MM.1S (cell line): ENCODE measurements at regions not wholly inside any gene's neighbourhood (a gene's known extent, or its start where the extent isn't known, plus 50 kb on each side); places are given as distances from the start of the nearest gene placed in this dataset.
"Not testable (repeated sequence)": the region's sequence is repeated elsewhere in the genome, so short reads cannot be mapped to it uniquely, and the experiment has no call there.

Experiments
- DNase-seq: peaks from one replicate; pipeline ENCODE4 v3.0.0-alpha.2; 2015
- H2AFZ ChIP-seq: fragments of 300-600 bp; sonication (generic); 2 replicates; pipeline ENCODE4 v1.6.0; 2016; ENCODE audit warnings: antibody characterized with exemption, low read length
- H3F3A ChIP-seq: fragments of 300-600 bp; sonication (generic); 2 replicates; pipeline ENCODE4 v1.6.1; 2016; ENCODE audit warnings: mild to moderate bottlenecking, antibody characterized with exemption, low read length, moderate library complexity, mixed read lengths; ENCODE audit not compliant: insufficient read depth
- H3K27ac ChIP-seq: fragments of 300-600 bp; sonication (generic); 2 replicates; pipeline ENCODE4 v1.5.1; 2016; ENCODE audit warnings: mild to moderate bottlenecking, low read length
- H3K27me3 ChIP-seq: fragments of 300-600 bp; sonication (generic); replicated peaks from 2 replicates; pipeline ENCODE4 v1.6.0; 2016; ENCODE audit warnings: low read length; ENCODE audit not compliant: insufficient read depth
- H3K36me3 ChIP-seq: fragments of 300-600 bp; sonication (generic); replicated peaks from 2 replicates; pipeline ENCODE4 v1.6.1; 2016; ENCODE audit warnings: mild to moderate bottlenecking, low read length, mixed read lengths; ENCODE audit not compliant: insufficient read depth
- H3K4me1 ChIP-seq: fragments of 300-600 bp; sonication (generic); 2 replicates; pipeline ENCODE4 v1.6.1; 2016; ENCODE audit warnings: low read length, mixed read lengths
- H3K4me2 ChIP-seq: fragments of 300-600 bp; sonication (generic); 2 replicates; pipeline ENCODE4 v1.6.0; 2016; ENCODE audit warnings: low read depth, low read length
- H3K4me3 ChIP-seq: fragments of 300-600 bp; sonication (generic); 2 replicates; pipeline ENCODE4 v1.5.1; 2016; ENCODE audit warnings: low read length, mixed read lengths
- H3K79me2 ChIP-seq: fragments of 300-600 bp; sonication (generic); 2 replicates; pipeline ENCODE4 v1.6.1; 2016; ENCODE audit warnings: mixed run types, low read length, mixed read lengths
- H3K9ac ChIP-seq: fragments of 300-600 bp; sonication (generic); 2 replicates; pipeline ENCODE4 v1.6.1; 2016; ENCODE audit warnings: low read length, mixed read lengths
- H3K9me2 ChIP-seq: fragments of 300-600 bp; sonication (generic); replicated peaks from 2 replicates; pipeline ENCODE4 v1.6.1; 2016; ENCODE audit warnings: mild to moderate bottlenecking, low read length, mixed read lengths; ENCODE audit not compliant: insufficient read depth
- H3K9me3 ChIP-seq: fragments of 300-600 bp; sonication (generic); replicated peaks from 2 replicates; pipeline ENCODE4 v1.6.1; 2016; ENCODE audit warnings: mild to moderate bottlenecking, low read length, mixed read lengths; ENCODE audit not compliant: insufficient read depth
- H4K20me1 ChIP-seq: fragments of 300-600 bp; sonication (generic); 2 replicates; pipeline ENCODE4 v1.6.1; 2016; ENCODE audit warnings: mild to moderate bottlenecking, low read length, moderate library complexity, mixed read lengths; ENCODE audit not compliant: insufficient read depth
- CTCF ChIP-seq: fragments of 300-600 bp; sonication (generic); IDR thresholded peaks from 2 replicates; pipeline ENCODE4 v1.5.1; 2016; ENCODE audit warnings: antibody characterized with exemption, low read length, mixed read lengths
- EZH2 ChIP-seq: fragments of 300-600 bp; sonication (generic); optimal IDR thresholded peaks from 2 replicates; pipeline ENCODE3; 2017; ENCODE audit warnings: low read depth, mild to moderate bottlenecking, antibody characterized with exemption, low read length, mixed read lengths
- EZH2phosphoT487 ChIP-seq: fragments of 300-600 bp; sonication (generic); IDR thresholded peaks from 2 replicates; pipeline ENCODE4 v1.6.1; 2018; ENCODE audit warnings: antibody characterized with exemption, low read length

DNA sequence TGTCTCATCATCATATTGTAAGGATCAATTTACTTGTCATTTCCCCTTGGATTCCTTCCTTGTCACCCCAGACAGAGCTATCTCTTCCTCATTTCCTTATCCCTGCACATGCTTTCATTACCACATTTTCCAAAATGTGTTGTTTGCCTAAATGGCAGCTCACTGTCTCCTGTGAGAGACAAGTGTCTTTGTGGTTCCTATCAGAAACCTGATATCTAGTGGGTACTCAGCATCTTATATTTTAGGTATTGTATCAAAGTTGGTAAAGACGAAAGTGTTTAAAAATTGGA is 896.0 kb upstream of the PIK3C3 start:
- DNase-seq: no peak
- Histone ChIP-seq H3K79me2 (no peaks in the 10 kb centered on the region), H3K4me2 (no peak overlapping the region), H3K4me3 (no peak overlapping the region), H2AFZ (no peak overlapping the region), H3K27me3 (no peaks in the 10 kb centered on the region), H3K9ac (no peak overlapping the region), H3K36me3 (no peaks in the 10 kb centered on the region), H3K27ac (no peak overlapping the region), H3K9me3 (no peaks in the 10 kb centered on the region), H3F3A (no peaks in the 10 kb centered on the region), H3K4me1 (no peaks in the 10 kb centered on the region), H3K9me2 (no peaks in the 10 kb centered on the region), H4K20me1 (no peaks in the 10 kb centered on the region)
- TF ChIP-seq EZH2 (no peak), CTCF (no peak)

DNA sequence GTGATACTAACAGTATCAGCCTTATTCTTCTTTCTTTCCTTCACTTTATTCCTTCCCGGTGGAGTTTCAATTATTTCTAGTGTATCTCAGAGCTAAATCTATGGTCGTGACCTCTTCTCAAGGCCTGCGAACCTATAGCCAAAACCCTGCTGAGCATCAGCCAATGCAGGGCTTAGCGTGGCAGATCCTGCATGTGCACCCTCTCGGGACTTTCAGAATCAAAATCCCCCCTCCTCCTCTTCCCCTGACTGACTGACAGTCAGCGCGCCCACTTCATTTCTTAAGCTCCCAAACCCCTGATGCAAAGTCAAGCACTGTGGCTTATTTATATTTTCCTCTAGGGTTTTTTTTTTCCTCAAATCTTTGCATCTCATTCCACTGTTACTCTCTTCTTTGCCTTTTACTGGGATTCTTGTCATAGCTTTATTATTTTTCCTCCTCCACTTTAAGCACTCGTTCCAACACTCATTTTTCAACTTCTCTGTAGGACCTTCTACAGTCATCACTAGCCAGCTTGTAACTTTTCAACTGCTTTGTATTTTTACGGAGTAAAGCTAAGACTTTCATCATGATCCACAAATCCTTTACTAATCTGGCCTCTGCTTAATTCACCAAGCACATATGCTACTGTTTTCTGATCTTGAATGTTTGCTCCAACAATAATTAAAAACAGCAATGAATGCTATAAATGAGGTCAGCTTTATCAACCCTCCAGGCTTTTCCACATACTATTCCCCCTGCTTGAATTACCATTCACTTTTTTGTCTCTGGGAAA is 896.5 kb upstream of the PIK3C3 start:
- no peak overlapping the region for H3K4me2 ChIP-seq
- H3K27me3 ChIP-seq: no peaks in the 10 kb centered on the region
- H2AFZ ChIP-seq: no peak overlapping the region
- no peak for DNase-seq
- H3K79me2 ChIP-seq: no peaks in the 10 kb centered on the region
- H3K36me3 ChIP-seq: no peaks in the 10 kb centered on the region
- no peak overlapping the region for H3K9ac ChIP-seq
- H3K9me2 ChIP-seq: no peaks in the 10 kb centered on the region
- no peak overlapping the region for H3K4me3 ChIP-seq
- TF ChIP-seq EZH2phosphoT487: no peak
- no peak for TF ChIP-seq EZH2
- TF ChIP-seq CTCF: no peak
- H3K9me3 ChIP-seq: no peaks in the 10 kb centered on the region
- H3F3A ChIP-seq: no peaks in the 10 kb centered on the region
- no peak overlapping the region for H3K27ac ChIP-seq
- H3K4me1 ChIP-seq: no peaks in the 10 kb centered on the region
- no peaks in the 10 kb centered on the region for H4K20me1 ChIP-seq

GRCh38 chr18:41052625-41053024 is 902.4 kb upstream of the PIK3C3 start:
- Histone ChIP-seq H3K27ac (no peak overlapping the region), H3K27me3 (no peaks in the 10 kb centered on the region), H4K20me1 (no peaks in the 10 kb centered on the region), H3K4me3 (no peak overlapping the region), H3K4me2 (no peak overlapping the region), H3F3A (no peaks in the 10 kb centered on the region), H3K36me3 (no peaks in the 10 kb centered on the region), H3K9me3 (no peaks in the 10 kb centered on the region), H3K9ac (no peak overlapping the region), H3K79me2 (no peaks in the 10 kb centered on the region), H2AFZ (no peak overlapping the region), H3K9me2 (no peaks in the 10 kb centered on the region), H3K4me1 (no peaks in the 10 kb centered on the region)
- no peak for DNase-seq
- TF ChIP-seq EZH2: no peak
- TF ChIP-seq EZH2phosphoT487: no peak
- no peak for TF ChIP-seq CTCF

DNA sequence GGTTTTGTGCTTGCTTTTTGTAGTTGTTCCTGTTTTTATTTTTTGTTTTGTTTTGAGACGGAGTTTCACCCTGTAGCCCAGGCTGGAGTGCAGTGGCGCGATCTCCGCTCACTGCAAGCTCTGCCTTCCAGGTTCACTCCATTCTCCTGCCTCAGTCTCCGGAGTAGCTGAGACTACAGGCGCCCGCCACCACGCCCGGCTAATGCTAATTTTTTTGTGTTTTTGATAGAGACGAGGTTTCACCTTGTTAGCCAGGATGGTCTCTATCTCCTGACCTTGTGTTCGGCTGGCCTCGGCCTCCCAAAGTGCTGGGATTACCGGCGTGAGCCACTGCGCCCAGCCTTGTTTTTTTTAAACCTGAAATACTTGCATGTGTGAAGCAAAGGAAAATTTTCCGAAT is 908.8 kb upstream of the PIK3C3 start:
- not testable (repeated sequence) for H2AFZ ChIP-seq, H3K79me2 ChIP-seq, H3K9me2 ChIP-seq, H3K27me3 ChIP-seq, H4K20me1 ChIP-seq, DNase-seq, H3F3A ChIP-seq, H3K9me3 ChIP-seq, H3K4me2 ChIP-seq, H3K9ac ChIP-seq, H3K4me3 ChIP-seq, H3K36me3 ChIP-seq, H3K27ac ChIP-seq, H3K4me1 ChIP-seq
